ENCODE measurements at regions not wholly inside any gene's neighbourhood (a gene's known extent, or its start where the extent isn't known, plus 50 kb on each side); places are given as distances from the start of the nearest gene placed in this dataset.
"Not testable (repeated sequence)": the region's sequence is repeated elsewhere in the genome, so short reads cannot be mapped to it uniquely, and the experiment has no call there.

- TF ChIP-seq POLR2A (IDR thresholded peaks at IDR 0.05), result not testable (repeated sequence)
- TF ChIP-seq, protein P1, sequence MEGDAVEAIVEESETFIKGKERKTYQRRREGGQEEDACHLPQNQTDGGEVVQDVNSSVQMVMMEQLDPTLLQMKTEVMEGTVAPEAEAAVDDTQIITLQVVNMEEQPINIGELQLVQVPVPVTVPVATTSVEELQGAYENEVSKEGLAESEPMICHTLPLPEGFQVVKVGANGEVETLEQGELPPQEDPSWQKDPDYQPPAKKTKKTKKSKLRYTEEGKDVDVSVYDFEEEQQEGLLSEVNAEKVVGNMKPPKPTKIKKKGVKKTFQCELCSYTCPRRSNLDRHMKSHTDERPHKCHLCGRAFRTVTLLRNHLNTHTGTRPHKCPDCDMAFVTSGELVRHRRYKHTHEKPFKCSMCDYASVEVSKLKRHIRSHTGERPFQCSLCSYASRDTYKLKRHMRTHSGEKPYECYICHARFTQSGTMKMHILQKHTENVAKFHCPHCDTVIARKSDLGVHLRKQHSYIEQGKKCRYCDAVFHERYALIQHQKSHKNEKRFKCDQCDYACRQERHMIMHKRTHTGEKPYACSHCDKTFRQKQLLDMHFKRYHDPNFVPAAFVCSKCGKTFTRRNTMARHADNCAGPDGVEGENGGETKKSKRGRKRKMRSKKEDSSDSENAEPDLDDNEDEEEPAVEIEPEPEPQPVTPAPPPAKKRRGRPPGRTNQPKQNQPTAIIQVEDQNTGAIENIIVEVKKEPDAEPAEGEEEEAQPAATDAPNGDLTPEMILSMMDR (IDR thresholded peaks at IDR 0.05), result not testable (repeated sequence)
Measured at GRCh38 chr14:105707723-105708151, 181.4 kb downstream of the TMEM121 start.
